Ovary (tissue), 3 donors: ENCODE measurements at regions not wholly inside any gene's neighbourhood (a gene's known extent, or its start where the extent isn't known, plus 50 kb on each side); places are given as distances from the start of the nearest gene placed in this dataset.

Source experiments
- CTCF ChIP-seq, 3 donors: fragments of 450-650 bp in 2 of 3; fragments of 200-600 bp in 1 of 3; IDR thresholded peaks; one replicate each; pipeline versions ENCODE4 v1.5.1 to v1.8.0; 2016 to 2022; ENCODE audit warnings: antibody characterized with exemption in 3 of 3, mild to moderate bottlenecking in 1 of 3
- EP300 ChIP-seq: sonication (generic); formaldehyde crosslinking; IDR thresholded peaks from one replicate; pipeline ENCODE4 v1.6.1; 2017; ENCODE audit warnings: antibody characterized with exemption
- POLR2A ChIP-seq: fragments of 450-650 bp; IDR thresholded peaks from one replicate; pipeline ENCODE4 v1.6.1; 2017; ENCODE audit warnings: antibody characterized with exemption, mild to moderate bottlenecking, moderate library complexity
- donor health status: DM: no; HTN: no; CAD: no.

- TF ChIP-seq EP300 (no peak), CTCF (IDR thresholded peaks at IDR 0.05) (no peak), POLR2A (no peak)
Measured at GRCh38 chr21:9759972-9760371, 761.4 kb upstream of the TPTE start.
